HCT116 (cell line): ENCODE measurements at regions not wholly inside any gene's neighbourhood (a gene's known extent, or its start where the extent isn't known, plus 50 kb on each side); places are given as distances from the start of the nearest gene placed in this dataset.

ENCODE experiments used
- CBX3 ChIP-seq: IDR thresholded peaks from 2 replicates; pipeline ENCODE4 v1.6.1; 2012; ENCODE audit warnings: low read depth
- CTCF ChIP-seq, 3 experiments: fragments of 200-600 bp in 1 of 3; sonication (generic) in 1 of 3; IDR thresholded peaks in 2 of 3; conservative IDR thresholded peaks in 1 of 3; 2 replicates each; pipeline ENCODE4 v1.5.1; 2012 to 2017; ENCODE audit warnings: low read depth in 2 of 3, low read length in 2 of 3, antibody characterized with exemption in 1 of 3, borderline replicate concordance in 1 of 3, control low read depth in 1 of 3, mild to moderate bottlenecking in 1 of 3, mixed read lengths in 1 of 3, mixed run types in 1 of 3, moderate library complexity in 1 of 3; ENCODE audit not compliant: insufficient read depth in 1 of 3
- POLR2AphosphoS5 ChIP-seq: IDR thresholded peaks from 2 replicates; pipeline ENCODE4 v1.6.1; 2011; ENCODE audit warnings: mild to moderate bottlenecking, low read depth, low read length, moderate library complexity

DNA sequence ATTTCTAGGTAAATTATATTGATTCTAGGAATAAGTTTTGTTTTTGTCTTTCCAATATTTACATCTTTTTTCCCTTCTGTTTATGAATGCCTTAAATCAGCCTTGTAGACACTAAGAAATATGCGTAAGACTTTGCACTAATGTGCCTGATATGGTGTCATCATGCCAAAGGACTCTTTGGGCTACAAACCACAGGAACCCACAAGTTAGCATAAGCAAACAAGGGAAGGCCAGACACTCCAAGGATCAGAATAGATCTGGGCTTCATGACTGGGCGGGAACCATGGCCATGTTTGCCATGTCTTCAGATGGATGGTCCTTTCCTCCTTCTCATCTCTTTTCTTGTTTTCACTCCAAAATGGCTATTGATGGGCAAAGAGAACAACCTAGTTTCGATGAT is 242.2 kb upstream of the CHRNA7 start:
- TF ChIP-seq CBX3 (no peak), CTCF (IDR thresholded peaks at IDR 0.05 in 2 of 3, conservative IDR thresholded peaks at IDR 0.05 in 1 of 3; ENCODE audit: borderline replicate concordance in 1 of 3, insufficient read depth in 1 of 3, low read depth in 2 of 3, low read length in 2 of 3) (no peak), POLR2AphosphoS5 (no peak)
